HEK293 (cell line): ENCODE measurements at regions not wholly inside any gene's neighbourhood (a gene's known extent, or its start where the extent isn't known, plus 50 kb on each side); places are given as distances from the start of the nearest gene placed in this dataset.

Source experiments
- CTCF ChIA-PET: fragments of 350-600 bp; formaldehyde crosslinking; extraction: SDS; loops from one replicate; lab custom pipeline; 2021; ENCODE audit warnings: antibody characterized with exemption; lab: Yijun Ruan, JAX
- POLR2A ChIA-PET: fragments of 300-600 bp; formaldehyde crosslinking; extraction: SDS; loops from one replicate; lab custom pipeline; 2020; ENCODE audit warnings: antibody characterized with exemption, inconsistent platforms; lab: Yijun Ruan, JAX
- H3K27ac ChIP-seq: fragments of 200-500 bp; sonication (Bioruptor generic); 2 replicates; pipeline ENCODE4 v1.5.1; 2014; ENCODE audit warnings: low read depth, low read length, control low read depth, inconsistent platforms; ENCODE audit errors: extremely low read depth
- H3K36me3 ChIP-seq, 2 experiments: fragments of 200-500 bp in 1 of 2; sonication (Bioruptor generic) in 1 of 2; 1 replicate in 1 of 2; 2 replicates in 1 of 2; pipeline ENCODE4 v1.5.1; 2014 to 2017; ENCODE audit warnings: inconsistent platforms in 2 of 2, low read length in 2 of 2; ENCODE audit not compliant: control insufficient read depth in 2 of 2, insufficient read depth in 1 of 2
- H3K4me1 ChIP-seq: fragments of 200-500 bp; sonication (Bioruptor generic); 2 replicates; pipeline ENCODE4 v1.5.1; 2014; ENCODE audit warnings: mild to moderate bottlenecking, low read length, inconsistent platforms; ENCODE audit not compliant: control insufficient read depth, insufficient read depth
- H3K4me3 ChIP-seq: 2 replicates; pipeline ENCODE4 v1.5.1; 2011; ENCODE audit warnings: low read depth, mild to moderate bottlenecking, control low read depth, low read length, moderate library complexity
- H3K9me3 ChIP-seq: fragments of 200-500 bp; sonication (Bioruptor generic); 2 replicates; pipeline ENCODE4 v1.5.1; 2014; ENCODE audit warnings: low read depth, low read length, inconsistent platforms; ENCODE audit not compliant: control insufficient read depth, insufficient read depth
- GFI1B ChIP-seq: fragments of 450-650 bp; formaldehyde crosslinking; IDR thresholded peaks from 2 replicates; pipeline ENCODE4 v1.5.1; 2016; ENCODE audit warnings: missing biosample characterization, missing genetic modification characterization
- GLI2 ChIP-seq: fragments of 450-650 bp; formaldehyde crosslinking; IDR thresholded peaks from 2 replicates; pipeline ENCODE4; 2017; ENCODE audit warnings: missing biosample characterization, missing genetic modification characterization, low read depth, borderline replicate concordance
- SP7 ChIP-seq: fragments of 450-650 bp; formaldehyde crosslinking; IDR thresholded peaks from 2 replicates; pipeline ENCODE4 v1.5.1; 2016; ENCODE audit warnings: missing biosample characterization, missing genetic modification characterization
- YY2 ChIP-seq: fragments of 450-650 bp; formaldehyde crosslinking; IDR thresholded peaks from 2 replicates; pipeline ENCODE4 v1.5.1; 2016; ENCODE audit warnings: missing biosample characterization, missing genetic modification characterization
- ZNF114 ChIP-seq: fragments of 450-650 bp; formaldehyde crosslinking; IDR thresholded peaks from 2 replicates; pipeline ENCODE4 v1.5.0; 2017; ENCODE audit warnings: missing biosample characterization, missing genetic modification characterization
- ZNF175 ChIP-seq: fragments of 450-650 bp; formaldehyde crosslinking; IDR thresholded peaks from 2 replicates; pipeline ENCODE4 v1.5.1; 2016; ENCODE audit warnings: missing biosample characterization, missing genetic modification characterization
- ZNF221 ChIP-seq: fragments of 450-650 bp; formaldehyde crosslinking; IDR thresholded peaks from 2 replicates; pipeline ENCODE4 v1.5.1; 2017; ENCODE audit warnings: missing biosample characterization, missing genetic modification characterization, borderline replicate concordance
- ZNF354C ChIP-seq: fragments of 450-650 bp; formaldehyde crosslinking; IDR thresholded peaks from 2 replicates; pipeline ENCODE4 v1.5.1; 2016; ENCODE audit warnings: missing biosample characterization, missing genetic modification characterization, low read depth, borderline replicate concordance
- ZNF433 ChIP-seq: fragments of 450-650 bp; formaldehyde crosslinking; IDR thresholded peaks from 2 replicates; pipeline ENCODE4 v1.5.1; 2016; ENCODE audit warnings: missing biosample characterization, missing genetic modification characterization, low read depth
- ZNF510 ChIP-seq: fragments of 450-650 bp; formaldehyde crosslinking; IDR thresholded peaks from 2 replicates; pipeline ENCODE4 v1.5.1; 2018; ENCODE audit warnings: mild to moderate bottlenecking, missing genetic modification characterization, missing biosample characterization; ENCODE audit not compliant: insufficient replicate concordance
- ZNF513 ChIP-seq: fragments of 450-650 bp; IDR thresholded peaks from 2 replicates; pipeline ENCODE4 v1.5.1; 2018; ENCODE audit warnings: missing biosample characterization, missing genetic modification characterization
- ZNF639 ChIP-seq: fragments of 450-650 bp; formaldehyde crosslinking; IDR thresholded peaks from 2 replicates; pipeline ENCODE4 v1.5.1; 2016; ENCODE audit warnings: missing biosample characterization, missing genetic modification characterization
- ZNF645 ChIP-seq: fragments of 450-650 bp; formaldehyde crosslinking; IDR thresholded peaks from 2 replicates; pipeline ENCODE4; 2016; ENCODE audit warnings: missing biosample characterization, missing genetic modification characterization
- ZNF701 ChIP-seq: fragments of 450-650 bp; formaldehyde crosslinking; IDR thresholded peaks from 2 replicates; pipeline ENCODE4 v1.5.1; 2016; ENCODE audit warnings: missing biosample characterization, missing genetic modification characterization
- ZNF704 ChIP-seq: fragments of 450-650 bp; formaldehyde crosslinking; IDR thresholded peaks from 2 replicates; pipeline ENCODE4 v1.5.1; 2016; ENCODE audit warnings: missing biosample characterization, missing genetic modification characterization
- ZNF76 ChIP-seq: fragments of 450-650 bp; formaldehyde crosslinking; IDR thresholded peaks from 2 replicates; pipeline ENCODE4; 2016; ENCODE audit warnings: low read depth, missing biosample characterization, missing genetic modification characterization, borderline replicate concordance
- ZNF837 ChIP-seq: fragments of 450-650 bp; formaldehyde crosslinking; IDR thresholded peaks from 2 replicates; pipeline ENCODE4 v1.5.1; 2016; ENCODE audit warnings: missing biosample characterization, missing genetic modification characterization
- TF ChIP-seq, protein P1 (sequence below): fragments of 450-650 bp; formaldehyde crosslinking; IDR thresholded peaks from 2 replicates; pipeline ENCODE4 v1.5.1; 2016; ENCODE audit warnings: missing biosample characterization, missing genetic modification characterization, borderline replicate concordance
- TF ChIP-seq, protein P2 (sequence below): fragments of 450-650 bp; formaldehyde crosslinking; IDR thresholded peaks from 2 replicates; pipeline ENCODE4 v1.5.1; 2016; ENCODE audit warnings: missing biosample characterization, missing genetic modification characterization

- TF ChIP-seq ZNF701 (tag by site-specific recombination) = no peak
- no peak for TF ChIP-seq ZNF513 (tag by site-specific recombination)
- TF ChIP-seq, all 188 proteins: peak for 0
Observed at GRCh38 chr7:17037356-17037755, 155.6 kb upstream of the AGR3 start (continued).

GRCh38 chr7:17038160-17038782 lies 156.5 kb upstream of the AGR3 start:
- TF ChIP-seq ZNF704 (tag by site-specific recombination) = no peak
- no peak for TF ChIP-seq ZNF639 (tag by site-specific recombination)
- no peak for TF ChIP-seq SP7 (tag by site-specific recombination)
- TF ChIP-seq, protein P1, sequence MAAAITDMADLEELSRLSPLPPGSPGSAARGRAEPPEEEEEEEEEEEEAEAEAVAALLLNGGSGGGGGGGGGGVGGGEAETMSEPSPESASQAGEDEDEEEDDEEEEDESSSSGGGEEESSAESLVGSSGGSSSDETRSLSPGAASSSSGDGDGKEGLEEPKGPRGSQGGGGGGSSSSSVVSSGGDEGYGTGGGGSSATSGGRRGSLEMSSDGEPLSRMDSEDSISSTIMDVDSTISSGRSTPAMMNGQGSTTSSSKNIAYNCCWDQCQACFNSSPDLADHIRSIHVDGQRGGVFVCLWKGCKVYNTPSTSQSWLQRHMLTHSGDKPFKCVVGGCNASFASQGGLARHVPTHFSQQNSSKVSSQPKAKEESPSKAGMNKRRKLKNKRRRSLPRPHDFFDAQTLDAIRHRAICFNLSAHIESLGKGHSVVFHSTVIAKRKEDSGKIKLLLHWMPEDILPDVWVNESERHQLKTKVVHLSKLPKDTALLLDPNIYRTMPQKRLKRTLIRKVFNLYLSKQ (tag by site-specific recombination) = no peak
- TF ChIP-seq YY2 (tag by site-specific recombination) = no peak
- TF ChIP-seq, all 188 proteins: peak for 0
- POLR2A ChIA-PET = no interaction called here
- Histone ChIP-seq H3K4me1 (peaks cover 10% of the 10 kb centered on the region), H3K4me3 (no peak overlapping the region), H3K9me3 (no peaks in the 10 kb centered on the region), H3K27ac (no peak overlapping the region), H3K36me3 (no peaks in the 10 kb centered on the region)
- CTCF ChIA-PET = interaction anchor here (0.6 kb wide), 1 partner anchor 147 kb away, joined by 3 read pairs; no protein-coding TSS in a partner anchor

- ChIA-PET POLR2A (no interaction called here), CTCF (interaction anchor here (0.6 kb wide), 1 partner anchor 148 kb away, joined by 3 read pairs; no protein-coding TSS in a partner anchor)
- Histone ChIP-seq H3K4me1 (peaks cover 10% of the 10 kb centered on the region), H3K36me3 (no peaks in the 10 kb centered on the region), H3K9me3 (no peaks in the 10 kb centered on the region), H3K4me3 (no peak overlapping the region), H3K27ac (no peak overlapping the region)
- TF ChIP-seq ZNF114 (tag by site-specific recombination) = no peak
- no peak for TF ChIP-seq ZNF837 (tag by site-specific recombination)
- TF ChIP-seq ZNF510 (tag by site-specific recombination) = no peak
- TF ChIP-seq GFI1B (tag by site-specific recombination) = no peak
- no peak for TF ChIP-seq ZNF221 (tag by site-specific recombination)
Observed at GRCh38 chr7:17038783-17039170, 157.0 kb upstream of the AGR3 start.

DNA sequence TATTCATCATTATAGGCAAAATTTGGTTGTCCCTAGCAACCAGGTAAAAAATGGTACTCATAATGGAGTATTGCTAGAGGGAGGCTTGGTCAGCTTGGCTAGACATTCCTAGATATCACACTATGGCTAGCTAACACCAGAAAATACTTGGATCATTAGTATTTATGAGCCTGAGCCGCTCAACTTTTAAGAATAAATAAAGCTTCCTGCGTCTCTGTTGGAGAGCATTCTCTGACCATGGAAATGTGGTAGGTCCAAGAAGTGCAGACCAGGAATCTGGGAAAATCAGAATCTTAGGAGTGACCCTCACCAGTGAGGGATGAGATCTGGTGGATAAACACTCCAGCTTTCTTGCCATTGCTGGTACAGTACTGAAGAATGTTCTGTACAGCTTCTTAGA lies 157.6 kb upstream of the AGR3 start:
- CTCF ChIA-PET = interaction anchor here (0.6 kb wide), 1 partner anchor 148 kb away, joined by 3 read pairs; no protein-coding TSS in a partner anchor
- no peak overlapping the region for H3K4me3 ChIP-seq
- TF ChIP-seq, protein P2, sequence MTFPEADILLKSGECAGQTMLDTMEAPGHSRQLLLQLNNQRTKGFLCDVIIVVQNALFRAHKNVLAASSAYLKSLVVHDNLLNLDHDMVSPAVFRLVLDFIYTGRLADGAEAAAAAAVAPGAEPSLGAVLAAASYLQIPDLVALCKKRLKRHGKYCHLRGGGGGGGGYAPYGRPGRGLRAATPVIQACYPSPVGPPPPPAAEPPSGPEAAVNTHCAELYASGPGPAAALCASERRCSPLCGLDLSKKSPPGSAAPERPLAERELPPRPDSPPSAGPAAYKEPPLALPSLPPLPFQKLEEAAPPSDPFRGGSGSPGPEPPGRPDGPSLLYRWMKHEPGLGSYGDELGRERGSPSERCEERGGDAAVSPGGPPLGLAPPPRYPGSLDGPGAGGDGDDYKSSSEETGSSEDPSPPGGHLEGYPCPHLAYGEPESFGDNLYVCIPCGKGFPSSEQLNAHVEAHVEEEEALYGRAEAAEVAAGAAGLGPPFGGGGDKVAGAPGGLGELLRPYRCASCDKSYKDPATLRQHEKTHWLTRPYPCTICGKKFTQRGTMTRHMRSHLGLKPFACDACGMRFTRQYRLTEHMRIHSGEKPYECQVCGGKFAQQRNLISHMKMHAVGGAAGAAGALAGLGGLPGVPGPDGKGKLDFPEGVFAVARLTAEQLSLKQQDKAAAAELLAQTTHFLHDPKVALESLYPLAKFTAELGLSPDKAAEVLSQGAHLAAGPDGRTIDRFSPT = no peak
- TF ChIP-seq ZNF433 (tag by site-specific recombination) (no peak), ZNF76 (tag by site-specific recombination) (no peak), GLI2 (tag by site-specific recombination) (no peak), SP7 (tag by site-specific recombination) (no peak), ZNF221 (tag by site-specific recombination) (no peak), ZNF175 (tag by site-specific recombination) (no peak), ZNF645 (no peak), ZNF354C (tag by site-specific recombination) (no peak)

More for the DNA sequence above, 157.6 kb upstream of the AGR3 start:
- POLR2A ChIA-PET = no interaction called here
- Histone ChIP-seq H3K36me3 (no peaks in the 10 kb centered on the region), H3K9me3 (no peaks in the 10 kb centered on the region), H3K27ac (no peak overlapping the region), H3K4me1 (peaks cover 10% of the 10 kb centered on the region)
